C4-2B (cell line): ENCODE measurements at regions not wholly inside any gene's neighbourhood (a gene's known extent, or its start where the extent isn't known, plus 50 kb on each side); places are given as distances from the start of the nearest gene placed in this dataset.

Experiments used
- H3K27ac ChIP-seq: fragments of 450-650 bp; 2 replicates; pipeline ENCODE4 v1.5.1; 2017
- ZFX ChIP-seq: fragments of 450-650 bp; IDR thresholded peaks from 2 replicates; pipeline ENCODE4 v1.6.1; 2017
- TF ChIP-seq, protein P1 (sequence below): fragments of 450-650 bp; conservative IDR thresholded peaks from 2 replicates; pipeline ENCODE4 v1.5.1; 2017; ENCODE audit warnings: mild to moderate bottlenecking

DNA sequence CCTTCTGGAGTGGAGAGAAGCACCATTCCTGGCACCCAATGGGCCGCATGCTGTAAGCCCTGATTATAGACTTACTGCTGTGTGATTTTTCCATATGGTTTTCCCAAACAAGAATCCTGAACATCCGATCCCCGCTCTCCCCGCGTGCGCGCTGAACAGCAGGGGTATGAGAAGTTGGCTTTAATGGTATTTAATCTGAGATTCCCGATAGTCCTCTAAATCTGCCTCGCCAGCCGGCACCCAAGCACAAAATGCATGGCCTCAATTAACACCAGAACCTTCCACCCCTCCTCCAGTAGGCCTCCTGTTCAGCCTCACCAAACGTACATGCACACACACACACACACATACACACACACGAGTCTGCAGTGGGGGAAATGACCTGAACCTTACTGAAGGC, 480.3 kb downstream of the BCL11A start:
- no peak for TF ChIP-seq ZFX
- TF ChIP-seq, protein P1, sequence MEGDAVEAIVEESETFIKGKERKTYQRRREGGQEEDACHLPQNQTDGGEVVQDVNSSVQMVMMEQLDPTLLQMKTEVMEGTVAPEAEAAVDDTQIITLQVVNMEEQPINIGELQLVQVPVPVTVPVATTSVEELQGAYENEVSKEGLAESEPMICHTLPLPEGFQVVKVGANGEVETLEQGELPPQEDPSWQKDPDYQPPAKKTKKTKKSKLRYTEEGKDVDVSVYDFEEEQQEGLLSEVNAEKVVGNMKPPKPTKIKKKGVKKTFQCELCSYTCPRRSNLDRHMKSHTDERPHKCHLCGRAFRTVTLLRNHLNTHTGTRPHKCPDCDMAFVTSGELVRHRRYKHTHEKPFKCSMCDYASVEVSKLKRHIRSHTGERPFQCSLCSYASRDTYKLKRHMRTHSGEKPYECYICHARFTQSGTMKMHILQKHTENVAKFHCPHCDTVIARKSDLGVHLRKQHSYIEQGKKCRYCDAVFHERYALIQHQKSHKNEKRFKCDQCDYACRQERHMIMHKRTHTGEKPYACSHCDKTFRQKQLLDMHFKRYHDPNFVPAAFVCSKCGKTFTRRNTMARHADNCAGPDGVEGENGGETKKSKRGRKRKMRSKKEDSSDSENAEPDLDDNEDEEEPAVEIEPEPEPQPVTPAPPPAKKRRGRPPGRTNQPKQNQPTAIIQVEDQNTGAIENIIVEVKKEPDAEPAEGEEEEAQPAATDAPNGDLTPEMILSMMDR, result no peak
- no peak overlapping the region for H3K27ac ChIP-seq

DNA sequence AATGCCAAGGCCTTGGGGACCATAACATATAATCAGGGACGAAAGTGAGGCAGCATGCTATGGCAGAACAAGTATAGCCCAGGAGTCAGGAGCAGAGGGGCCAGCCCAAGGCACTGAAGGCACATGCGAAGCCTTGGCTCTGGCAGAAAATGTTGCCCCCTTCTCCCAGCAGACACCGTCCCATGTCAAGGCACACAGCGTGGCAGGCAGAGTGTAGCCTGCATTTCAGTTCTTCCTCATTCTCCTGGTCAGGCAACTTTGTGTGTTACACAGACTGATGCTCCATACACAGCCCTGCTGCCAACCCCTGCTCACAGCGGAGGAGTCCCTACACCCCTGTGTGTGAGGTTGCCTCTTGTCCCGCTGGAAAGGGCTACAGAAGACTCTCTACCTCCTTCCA, 480.8 kb downstream of the BCL11A start:
- H3K27ac ChIP-seq, result no peak overlapping the region
- TF ChIP-seq ZFX, result no peak
- TF ChIP-seq, protein P1, result no peak

- TF ChIP-seq, protein P1, result no peak
- no peak for TF ChIP-seq ZFX
- no peak overlapping the region for H3K27ac ChIP-seq
Observed at GRCh38 chr2:60071490-60071831, 482.0 kb downstream of the BCL11A start.

DNA sequence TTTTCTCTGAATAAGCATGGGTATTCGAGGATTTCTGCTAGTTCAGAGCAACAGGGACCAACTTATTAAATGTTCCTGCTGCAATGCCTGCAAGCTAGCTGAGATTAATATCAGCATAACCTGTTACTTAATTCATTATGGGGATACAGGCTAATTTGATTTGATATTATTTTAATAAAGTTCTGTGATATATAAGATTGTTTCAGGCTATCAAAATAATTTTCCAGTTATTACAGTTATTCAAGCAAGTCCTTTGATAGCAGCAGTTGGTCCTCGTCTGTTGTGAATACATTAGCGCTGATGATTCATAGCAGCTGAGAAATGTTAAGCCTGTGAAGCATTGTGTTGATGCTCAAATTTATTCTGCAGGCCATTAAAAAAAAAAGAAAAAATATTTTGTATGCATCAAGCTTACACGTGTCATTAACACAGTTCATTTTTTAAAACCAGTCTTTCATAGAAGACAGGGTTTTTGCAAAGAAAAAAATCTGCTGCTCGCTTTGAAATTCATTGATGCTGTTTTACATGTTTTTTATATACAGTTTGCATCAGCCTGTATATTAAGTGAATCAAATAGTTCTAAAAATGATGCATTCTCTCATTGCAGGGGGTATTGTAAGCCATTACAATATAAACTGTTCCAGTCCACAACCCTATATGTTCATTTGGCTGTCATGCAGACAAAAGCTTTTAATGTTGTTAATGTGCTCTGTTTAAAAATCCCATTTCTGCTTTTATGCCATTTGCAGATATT, 482.5 kb downstream of the BCL11A start:
- no peak overlapping the region for H3K27ac ChIP-seq
- TF ChIP-seq, protein P1, result no peak
- TF ChIP-seq ZFX, result no peak

DNA sequence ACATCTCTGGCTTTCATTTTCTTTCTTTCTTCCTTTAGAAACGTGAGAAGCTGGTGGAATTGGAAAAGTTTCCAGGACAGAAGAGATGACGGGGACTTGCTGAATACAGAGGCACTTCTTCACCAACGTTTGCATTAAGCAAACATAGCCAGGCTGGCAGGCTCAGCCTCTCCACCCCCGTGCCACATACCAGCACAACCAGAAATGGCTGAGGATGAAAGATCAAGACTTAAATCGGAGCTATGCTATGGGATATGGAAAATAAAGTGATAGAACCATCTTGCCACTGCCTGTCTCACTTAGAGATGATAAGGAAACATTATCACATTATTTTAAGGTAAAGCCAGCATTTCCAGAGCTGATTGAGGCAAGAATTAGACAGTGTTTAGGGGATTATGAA, 483.3 kb downstream of the BCL11A start:
- H3K27ac ChIP-seq, result no peak overlapping the region
- TF ChIP-seq ZFX, result no peak

DNA sequence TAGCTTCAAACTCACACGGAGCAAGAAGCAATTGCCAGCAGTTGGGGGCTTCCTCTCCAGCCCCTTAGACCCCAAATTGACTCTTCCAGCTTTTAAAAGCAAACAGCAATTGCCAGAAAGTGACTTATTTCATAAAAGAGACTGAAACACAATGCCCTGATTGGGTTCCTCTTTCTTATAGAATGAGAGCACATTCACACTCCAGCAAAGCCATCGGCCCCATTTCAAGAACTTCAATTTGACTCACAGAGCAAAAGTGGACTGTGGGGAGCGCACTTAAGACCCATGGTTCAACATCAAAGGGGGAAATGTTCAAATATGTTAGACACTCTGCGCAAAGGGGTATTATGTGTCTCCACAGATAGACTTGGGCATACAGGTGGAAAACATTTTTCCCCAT, 484.7 kb downstream of the BCL11A start:
- TF ChIP-seq, protein P1, result no peak
- TF ChIP-seq ZFX, result no peak
- no peak overlapping the region for H3K27ac ChIP-seq

GRCh38 chr2:60067006-60067405, 486.4 kb downstream of the BCL11A start:
- no peak overlapping the region for H3K27ac ChIP-seq
- TF ChIP-seq ZFX, result no peak
- TF ChIP-seq, protein P1, result no peak

GRCh38 chr2:60066096-60066839, 487.2 kb downstream of the BCL11A start:
- no peak overlapping the region for H3K27ac ChIP-seq
- TF ChIP-seq, protein P1, result no peak
